Esophagus muscularis mucosa (tissue), 4 donors: ENCODE measurements at regions not wholly inside any gene's neighbourhood (a gene's known extent, or its start where the extent isn't known, plus 50 kb on each side); places are given as distances from the start of the nearest gene placed in this dataset.

Experiments
- DNase-seq: peaks from one replicate; pipeline ENCODE4 v3.0.0-alpha.2; 2017; ENCODE audit errors: extremely low spot score
- H3K27ac ChIP-seq, 4 donors: fragments of 200-600 bp; sonication (generic); replicated peaks in 1 of 4; 1 replicate in 3 of 4; 2 replicates in 1 of 4; pipeline ENCODE4 v1.5.1; 2016 to 2019; ENCODE audit warnings: mild to moderate bottlenecking in 1 of 4
- H3K27me3 ChIP-seq, 4 donors: fragments of 200-600 bp; sonication (generic); one replicate each; pipeline versions ENCODE4 v1.5.1 to v1.6.0; 2016 to 2019
- H3K36me3 ChIP-seq, 4 donors: fragments of 200-600 bp; sonication (generic); one replicate each; pipeline ENCODE4 v1.5.1; 2016 to 2019
- H3K4me1 ChIP-seq, 4 donors: fragments of 200-600 bp; sonication (generic); one replicate each; pipeline ENCODE4 v1.5.1; 2016 to 2019
- H3K4me3 ChIP-seq, 4 donors: fragments of 200-600 bp; sonication (generic); 1 replicate in 2 of 4; 2 replicates in 2 of 4; pipeline ENCODE4 v1.5.1; 2016 to 2019; ENCODE audit warnings: mild to moderate bottlenecking in 4 of 4, moderate library complexity in 1 of 4
- H3K9me3 ChIP-seq, 4 donors: fragments of 200-600 bp; sonication (generic); 1 replicate in 3 of 4; 2 replicates in 1 of 4; pipeline ENCODE4 v1.5.1; 2016 to 2019
- CTCF ChIP-seq, 3 experiments: fragments of 200-600 bp in 2 of 3; fragments of 450-650 bp in 1 of 3; sonication (generic) in 2 of 3; IDR thresholded peaks; one replicate each; pipeline ENCODE4 v1.5.1; 2017 to 2019; ENCODE audit warnings: antibody characterized with exemption in 3 of 3, mild to moderate bottlenecking in 2 of 3, moderate library complexity in 1 of 3
- EP300 ChIP-seq: sonication (generic); formaldehyde crosslinking; IDR thresholded peaks from one replicate; pipeline ENCODE4 v1.6.1; 2017; ENCODE audit warnings: antibody characterized with exemption
- POLR2A ChIP-seq: fragments of 450-650 bp; IDR thresholded peaks from one replicate; pipeline ENCODE4 v1.6.1; 2017; ENCODE audit warnings: antibody characterized with exemption, moderate library complexity, mild to moderate bottlenecking, low read depth
- POLR2AphosphoS5 ChIP-seq, 2 donors: sonication (generic); formaldehyde crosslinking; IDR thresholded peaks; one replicate each; pipeline ENCODE4 v1.6.1; 2017; ENCODE audit warnings: antibody characterized with exemption in 2 of 2
- WGBS: methylation state at CpG from one replicate; pipeline ENCODE4 v1.1.5; 2018; 5-methylcytosine and 5-hydroxymethylcytosine counted together
- intact Hi-C: fragments of 100-400 bp; cut with DNase I; formaldehyde crosslinking; loops from one replicate; pipeline ENCODE4 v1.15.1; 2023

GRCh38 chr2:236899146-236899545, 186.5 kb upstream of the COPS8 start:
- TF ChIP-seq POLR2AphosphoS5 (IDR thresholded peaks at IDR 0.05) (no peak), POLR2A (no peak), EP300 (no peak), CTCF (IDR thresholded peaks at IDR 0.05) (no peak)
- peaks cover 0 to 15% (median 0%) of the 10 kb centered on the region in 4 donors for H3K27me3 ChIP-seq
- H3K4me3 ChIP-seq = no peak overlapping the region
- DNase-seq = no peak
- intact Hi-C loops = no loop called here
- H3K36me3 ChIP-seq = no peaks in the 10 kb centered on the region
- 84% methylated on average over 6 of the region's 6 CpGs for WGBS
- no peak overlapping the region for H3K27ac ChIP-seq
- no peaks in the 10 kb centered on the region for H3K4me1 ChIP-seq
- H3K9me3 ChIP-seq = no peaks in the 10 kb centered on the region

DNA sequence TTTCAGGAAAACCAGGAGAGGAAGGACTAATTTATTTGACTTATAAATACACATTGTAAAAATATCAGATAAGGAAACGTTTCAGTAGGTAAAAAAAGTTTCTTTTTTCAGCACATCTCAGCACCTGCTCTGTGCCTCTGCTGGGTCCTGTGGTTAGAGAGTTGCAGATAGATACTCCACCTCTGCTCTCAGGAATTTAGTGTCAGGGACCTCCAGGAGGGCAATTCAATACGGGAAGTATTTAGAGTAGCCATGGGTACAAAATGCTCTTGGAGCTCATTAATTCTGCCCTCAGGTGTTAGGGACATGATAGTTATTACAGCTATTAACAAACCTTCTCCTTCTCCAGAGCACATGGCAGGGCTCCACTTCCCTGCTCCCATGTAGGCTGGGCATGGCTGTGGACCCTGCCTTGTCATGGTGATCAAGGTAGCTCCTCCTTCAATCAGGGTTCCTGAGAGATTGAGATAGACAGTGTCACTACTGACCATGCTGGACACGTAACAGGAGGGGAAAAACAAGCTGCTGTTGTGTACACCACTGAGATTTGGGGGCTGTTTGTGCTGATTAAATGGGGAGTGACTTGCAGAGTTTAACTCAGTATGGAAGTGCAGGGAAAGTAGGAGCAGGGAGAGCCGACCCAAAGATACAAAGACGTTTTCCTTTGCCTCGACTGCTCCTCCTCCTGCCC, 185.6 kb upstream of the COPS8 start:
- WGBS = 61% methylated on average over 6 of the region's 6 CpGs
- Histone ChIP-seq H3K27me3 (peaks cover 0 to 25% (median 0%) of the 10 kb centered on the region in 4 donors), H3K36me3 (no peaks in the 10 kb centered on the region), H3K9me3 (no peaks in the 10 kb centered on the region), H3K4me1 (no peaks in the 10 kb centered on the region), H3K4me3 (no peak overlapping the region), H3K27ac (no peak overlapping the region)
- intact Hi-C loops = no loop called here
- TF ChIP-seq POLR2AphosphoS5 (IDR thresholded peaks at IDR 0.05) = no peak
- no peak for TF ChIP-seq EP300
- no peak for TF ChIP-seq POLR2A
- TF ChIP-seq CTCF (IDR thresholded peaks at IDR 0.05) = no peak
- peak; percentile 90 for DNase-seq

GRCh38 chr2:236901956-236902355, 183.7 kb upstream of the COPS8 start:
- Histone ChIP-seq H3K36me3 (no peaks in the 10 kb centered on the region), H3K9me3 (no peaks in the 10 kb centered on the region), H3K27ac (no peak overlapping the region), H3K27me3 (peaks cover 0 to 33% (median 0%) of the 10 kb centered on the region in 4 donors), H3K4me1 (no peaks in the 10 kb centered on the region), H3K4me3 (no peak overlapping the region)
- intact Hi-C loops = no loop called here
- no peak for TF ChIP-seq EP300
- no peak for TF ChIP-seq POLR2AphosphoS5 (IDR thresholded peaks at IDR 0.05)
- no peak for TF ChIP-seq POLR2A
- no peak for TF ChIP-seq CTCF (IDR thresholded peaks at IDR 0.05)
- peak; percentile 77 for DNase-seq
- 70% methylated on average over 4 of the region's 4 CpGs for WGBS

DNA sequence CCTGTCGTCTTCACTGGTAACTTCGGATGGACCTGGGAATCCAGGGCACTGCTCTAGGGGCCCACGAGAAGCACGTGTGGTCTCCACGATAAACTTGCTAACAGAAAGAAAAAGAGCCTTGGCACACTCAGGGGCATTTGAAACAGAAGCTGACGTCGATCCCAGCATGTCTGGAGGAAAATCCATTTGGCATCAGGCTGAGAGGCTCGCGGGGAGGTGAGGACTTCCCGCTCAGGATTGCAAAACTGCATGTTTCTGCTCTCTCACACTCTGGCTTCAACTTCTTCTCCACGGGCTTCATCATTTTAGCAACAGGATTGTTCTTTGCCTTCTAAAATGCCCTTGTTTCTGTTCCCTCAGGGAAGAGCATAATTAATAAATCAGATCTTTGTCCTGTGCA, 181.7 kb upstream of the COPS8 start:
- no peaks in the 10 kb centered on the region for H3K9me3 ChIP-seq
- no peak overlapping the region for H3K4me3 ChIP-seq
- peaks cover 0 to 40% (median 0%) of the 10 kb centered on the region in 4 donors for H3K27me3 ChIP-seq
- 89% methylated on average over 11 of the region's 11 CpGs for WGBS
- peak; percentile 55 for DNase-seq
- no peak overlapping the region for H3K27ac ChIP-seq
- intact Hi-C loops = no loop called here
- no peaks in the 10 kb centered on the region for H3K4me1 ChIP-seq
- H3K36me3 ChIP-seq = no peaks in the 10 kb centered on the region
- TF ChIP-seq POLR2AphosphoS5 (IDR thresholded peaks at IDR 0.05) (no peak), CTCF (IDR thresholded peaks at IDR 0.05) (no peak), EP300 (no peak), POLR2A (no peak)
